Endothelial cell of umbilical vein (primary cell): ENCODE measurements at regions not wholly inside any gene's neighbourhood (a gene's known extent, or its start where the extent isn't known, plus 50 kb on each side); places are given as distances from the start of the nearest gene placed in this dataset.

Experiments
- BruUV-seq: library from RNA; stranded (reverse); fragments of 400-500 nt; replicated peaks from 2 replicates; lab custom pipeline; 2021; lab: Mats Ljungman, UMichigan
- CTCF ChIA-PET: fragments of 300-600, 350-600 bp; sonication (Branson Sonifier 250); formaldehyde crosslinking; loops from one replicate; lab custom pipeline; 2021; ENCODE audit warnings: antibody characterized with exemption, inconsistent platforms; lab: Charles Lee
- POLR2A ChIA-PET: fragments of 300-600, 350-600 bp; sonication (Branson Sonifier 250); formaldehyde crosslinking; loops from one replicate; lab custom pipeline; 2021; ENCODE audit warnings: antibody characterized with exemption, inconsistent platforms; lab: Charles Lee
- DNase-seq: peaks from one replicate; pipeline ENCODE4 v3.0.0-alpha.2; 2011; ENCODE audit warnings: low read depth, low spot score
- FAIRE-seq: peaks from 2 replicates; lab custom pipeline; 2011; peaks lifted over from hg19 to GRCh38; lab: Jason Lieb, UNC
- H2AFZ ChIP-seq: 2 replicates; pipeline ENCODE4 v1.6.0; 2012; ENCODE audit warnings: low read depth, low read length, control low read depth, inconsistent platforms
- H3K27ac ChIP-seq: 2 replicates; pipeline ENCODE4 v1.5.1; 2011; ENCODE audit warnings: low read depth, mild to moderate bottlenecking, control low read depth, low read length, moderate library complexity; ENCODE audit not compliant: insufficient read depth
- H3K27me3 ChIP-seq, 2 experiments: 2 replicates each; pipeline versions ENCODE4 v1.6.0 to v1.6.1; 2011; ENCODE audit warnings: low read length in 2 of 2, mixed read lengths in 1 of 2; ENCODE audit not compliant: control insufficient read depth in 2 of 2, insufficient read depth in 2 of 2
- H3K36me3 ChIP-seq, 2 experiments: 2 replicates in 1 of 2; 3 replicates in 1 of 2; pipeline ENCODE4 v1.5.1; 2011; ENCODE audit warnings: low read length in 2 of 2, mild to moderate bottlenecking in 1 of 2, moderate library complexity in 1 of 2; ENCODE audit not compliant: control insufficient read depth in 2 of 2, insufficient read depth in 2 of 2; ENCODE audit errors: extremely low read depth in 1 of 2
- H3K4me1 ChIP-seq: 3 replicates; pipeline ENCODE4 v1.5.1; 2011; ENCODE audit warnings: mild to moderate bottlenecking, low read length; ENCODE audit not compliant: control insufficient read depth, insufficient read depth; ENCODE audit errors: extremely low read depth
- H3K4me2 ChIP-seq: 2 replicates; pipeline ENCODE4 v1.6.1; 2011; ENCODE audit warnings: low read length, control low read depth, mixed read lengths; ENCODE audit not compliant: insufficient read depth
- H3K4me3 ChIP-seq, 3 experiments: fragments of 200-600 bp in 1 of 3; sonication (generic), shearing (Covaris generic) in 1 of 3; replicated peaks in 1 of 3; 2 replicates each; pipeline ENCODE4 v1.5.1; 2011 to 2016; ENCODE audit warnings: control low read depth in 3 of 3, low read length in 3 of 3, mild to moderate bottlenecking in 2 of 3, inconsistent platforms in 1 of 3, low read depth in 1 of 3, moderate library complexity in 1 of 3; ENCODE audit not compliant: insufficient read depth in 1 of 3
- H3K79me2 ChIP-seq: 2 replicates; pipeline ENCODE4 v1.6.0; 2012; ENCODE audit warnings: low read length, inconsistent platforms; ENCODE audit not compliant: control insufficient read depth, insufficient read depth
- H3K9ac ChIP-seq: replicated peaks from 2 replicates; pipeline ENCODE3; 2011; ENCODE audit warnings: low read length, control low read depth; ENCODE audit not compliant: insufficient read depth; ENCODE audit errors: extremely low read depth
- H3K9me1 ChIP-seq: replicated peaks from 3 replicates; pipeline ENCODE4 v1.6.0; 2011; ENCODE audit warnings: mild to moderate bottlenecking, low read length; ENCODE audit not compliant: control insufficient read depth, insufficient read depth; ENCODE audit errors: extremely low read depth
- H3K9me3 ChIP-seq: replicated peaks from 2 replicates; pipeline ENCODE4 v1.5.1; 2012; ENCODE audit warnings: low read length, inconsistent platforms; ENCODE audit not compliant: control insufficient read depth, insufficient read depth
- H4K20me1 ChIP-seq: replicated peaks from 2 replicates; pipeline ENCODE3; 2011; ENCODE audit warnings: mild to moderate bottlenecking, low read length; ENCODE audit not compliant: control insufficient read depth, insufficient read depth; ENCODE audit errors: extremely low read depth
- EZH2 ChIP-seq: IDR thresholded peaks from 2 replicates; pipeline ENCODE4 v1.6.1; 2012; ENCODE audit warnings: borderline replicate concordance, low read depth, mild to moderate bottlenecking, moderate library complexity, low read length, inconsistent platforms; ENCODE audit not compliant: severe bottlenecking
- FOS ChIP-seq: IDR thresholded peaks from 2 replicates; pipeline ENCODE4 v1.6.1; 2011; ENCODE audit warnings: mild to moderate bottlenecking, low read length, moderate library complexity, borderline replicate concordance; ENCODE audit not compliant: insufficient read depth
- GATA2 ChIP-seq: IDR thresholded peaks from 2 replicates; pipeline ENCODE4 v1.7.0; 2011; ENCODE audit warnings: low read depth, mild to moderate bottlenecking, moderate library complexity, mixed read lengths, low read length; ENCODE audit not compliant: insufficient read length, insufficient read depth
- JUN ChIP-seq: IDR thresholded peaks from 2 replicates; pipeline ENCODE4 v1.6.1; 2011; ENCODE audit warnings: borderline replicate concordance, low read depth; ENCODE audit not compliant: insufficient read length, insufficient read depth
- MYC ChIP-seq: IDR thresholded peaks from one replicate; pipeline ENCODE4 v1.6.1; 2011; ENCODE audit warnings: mild to moderate bottlenecking, low read depth, low read length
- POLR2A ChIP-seq: IDR thresholded peaks from 2 replicates; pipeline ENCODE4 v1.6.1; 2012; ENCODE audit warnings: low read depth, mild to moderate bottlenecking, control low read depth, low read length
- POLR2AphosphoS5 ChIP-seq: IDR thresholded peaks from 2 replicates; pipeline ENCODE4 v1.6.1; 2012; ENCODE audit warnings: low read depth, mild to moderate bottlenecking, control low read depth, low read length, moderate library complexity; ENCODE audit not compliant: insufficient read depth
- dilution Hi-C: fragments of 300-500 bp; cut with MboI; formaldehyde crosslinking; loops from one replicate; pipeline ENCODE4 v1.15.0; 2019; ENCODE audit warnings: low sequenced_read_pairs; ENCODE audit not compliant: extremely low pct_ligation_motif_present
- intact Hi-C: fragments of 100-400 bp; cut with micrococcal nuclease; formaldehyde crosslinking; loops from one replicate; pipeline ENCODE4 v1.10.0; 2022
- TF ChIP-seq, protein P1 (sequence below): IDR thresholded peaks from 2 replicates; pipeline ENCODE4 v1.6.1; 2011; ENCODE audit not compliant: insufficient read depth, insufficient read length
- TF ChIP-seq, protein P2 (sequence below), 2 donors: IDR thresholded peaks; 1 replicate in 1 of 2; 2 replicates in 1 of 2; pipeline ENCODE4 v1.5.1; 2011; ENCODE audit warnings: low read length in 2 of 2, mild to moderate bottlenecking in 2 of 2, moderate library complexity in 2 of 2, control low read depth in 1 of 2, inconsistent platforms in 1 of 2, low read depth in 1 of 2; ENCODE audit not compliant: insufficient read depth in 1 of 2; ENCODE audit errors: extremely low read depth in 1 of 2

DNA sequence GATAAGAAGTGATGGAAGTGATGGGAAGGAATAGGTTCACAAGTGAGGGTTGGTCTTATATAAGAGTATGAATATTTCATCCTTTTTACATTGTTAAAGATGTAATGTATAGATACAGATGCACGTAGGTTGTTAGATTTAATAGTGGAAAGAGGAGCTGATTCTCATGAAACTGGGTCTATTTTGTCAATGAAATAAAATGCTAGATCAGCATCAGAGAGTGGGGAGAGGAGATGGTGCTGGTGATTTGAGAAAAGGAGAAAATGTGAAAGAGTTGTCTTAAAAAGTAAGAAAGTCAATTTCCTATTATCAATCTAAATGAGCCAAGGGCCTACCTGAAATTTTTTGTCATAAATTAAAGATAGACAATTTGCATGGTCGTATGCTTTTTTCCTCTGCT, 82.8 kb upstream of the FYN start:
- dilution Hi-C loops: no loop called here

More for the DNA sequence above, 82.8 kb upstream of the FYN start:
- Histone ChIP-seq H3K27me3 (peaks cover 21% of the 10 kb centered on the region in 2 experiments), H3K4me2 (no peak overlapping the region), H3K79me2 (no peaks in the 10 kb centered on the region), H3K27ac (no peak overlapping the region), H2AFZ (no peak overlapping the region), H3K9ac (no peak overlapping the region), H3K4me3 (no peak overlapping the region), H3K9me3 (no peaks in the 10 kb centered on the region), H3K36me3 (no peaks in the 10 kb centered on the region), H4K20me1 (no peaks in the 10 kb centered on the region), H3K9me1 (no peaks in the 10 kb centered on the region), H3K4me1 (no peaks in the 10 kb centered on the region)
- intact Hi-C loops: no loop called here
- FAIRE-seq (no peak), DNase-seq (no peak)
- no TSS peak for BruUV-seq
- ChIA-PET CTCF (no interaction called here), POLR2A (no interaction called here)
- TF ChIP-seq, protein P1, sequence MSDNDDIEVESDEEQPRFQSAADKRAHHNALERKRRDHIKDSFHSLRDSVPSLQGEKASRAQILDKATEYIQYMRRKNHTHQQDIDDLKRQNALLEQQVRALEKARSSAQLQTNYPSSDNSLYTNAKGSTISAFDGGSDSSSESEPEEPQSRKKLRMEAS: no peak
- TF ChIP-seq, protein P2, sequence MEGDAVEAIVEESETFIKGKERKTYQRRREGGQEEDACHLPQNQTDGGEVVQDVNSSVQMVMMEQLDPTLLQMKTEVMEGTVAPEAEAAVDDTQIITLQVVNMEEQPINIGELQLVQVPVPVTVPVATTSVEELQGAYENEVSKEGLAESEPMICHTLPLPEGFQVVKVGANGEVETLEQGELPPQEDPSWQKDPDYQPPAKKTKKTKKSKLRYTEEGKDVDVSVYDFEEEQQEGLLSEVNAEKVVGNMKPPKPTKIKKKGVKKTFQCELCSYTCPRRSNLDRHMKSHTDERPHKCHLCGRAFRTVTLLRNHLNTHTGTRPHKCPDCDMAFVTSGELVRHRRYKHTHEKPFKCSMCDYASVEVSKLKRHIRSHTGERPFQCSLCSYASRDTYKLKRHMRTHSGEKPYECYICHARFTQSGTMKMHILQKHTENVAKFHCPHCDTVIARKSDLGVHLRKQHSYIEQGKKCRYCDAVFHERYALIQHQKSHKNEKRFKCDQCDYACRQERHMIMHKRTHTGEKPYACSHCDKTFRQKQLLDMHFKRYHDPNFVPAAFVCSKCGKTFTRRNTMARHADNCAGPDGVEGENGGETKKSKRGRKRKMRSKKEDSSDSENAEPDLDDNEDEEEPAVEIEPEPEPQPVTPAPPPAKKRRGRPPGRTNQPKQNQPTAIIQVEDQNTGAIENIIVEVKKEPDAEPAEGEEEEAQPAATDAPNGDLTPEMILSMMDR (IDR thresholded peaks at IDR 0.05; ENCODE audit: extremely low read depth in 1 of 2, insufficient read depth in 1 of 2, low read depth in 1 of 2, low read length in 2 of 2): no peak
- TF ChIP-seq POLR2A (no peak), GATA2 (no peak), FOS (no peak), MYC (no peak), JUN (no peak), POLR2AphosphoS5 (no peak), EZH2 (no peak)
